AG20443 (cell line): ENCODE measurements at regions not wholly inside any gene's neighbourhood (a gene's known extent, or its start where the extent isn't known, plus 50 kb on each side); places are given as distances from the start of the nearest gene placed in this dataset.
"Not testable (repeated sequence)": the region's sequence is repeated elsewhere in the genome, so short reads cannot be mapped to it uniquely, and the experiment has no call there.

ENCODE experiments used
- DNase-seq: peaks from one replicate; pipeline ENCODE4 v3.0.0; 2012; ENCODE audit warnings: low spot score, mixed read lengths

DNA sequence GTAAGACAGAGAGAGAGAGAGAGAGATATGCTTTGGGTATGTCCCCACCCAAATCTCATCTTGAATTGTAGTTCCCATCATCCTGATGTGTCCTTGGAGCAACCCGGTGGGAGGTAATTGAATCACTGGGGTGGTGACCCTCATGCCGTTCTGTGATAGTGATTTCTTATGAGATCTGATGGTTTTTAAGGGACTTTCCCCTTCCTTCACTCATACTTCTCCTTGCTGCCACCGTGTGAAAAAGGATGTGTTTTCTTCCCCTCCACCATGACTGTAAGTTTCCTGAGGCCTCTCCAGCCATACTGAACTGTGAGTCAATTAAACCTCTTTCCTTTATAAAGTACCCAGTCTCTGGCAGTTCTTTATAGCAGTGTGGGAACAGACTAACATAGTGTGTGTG lies 60.3 kb downstream of the EOMES start:
- no peak for DNase-seq

DNA sequence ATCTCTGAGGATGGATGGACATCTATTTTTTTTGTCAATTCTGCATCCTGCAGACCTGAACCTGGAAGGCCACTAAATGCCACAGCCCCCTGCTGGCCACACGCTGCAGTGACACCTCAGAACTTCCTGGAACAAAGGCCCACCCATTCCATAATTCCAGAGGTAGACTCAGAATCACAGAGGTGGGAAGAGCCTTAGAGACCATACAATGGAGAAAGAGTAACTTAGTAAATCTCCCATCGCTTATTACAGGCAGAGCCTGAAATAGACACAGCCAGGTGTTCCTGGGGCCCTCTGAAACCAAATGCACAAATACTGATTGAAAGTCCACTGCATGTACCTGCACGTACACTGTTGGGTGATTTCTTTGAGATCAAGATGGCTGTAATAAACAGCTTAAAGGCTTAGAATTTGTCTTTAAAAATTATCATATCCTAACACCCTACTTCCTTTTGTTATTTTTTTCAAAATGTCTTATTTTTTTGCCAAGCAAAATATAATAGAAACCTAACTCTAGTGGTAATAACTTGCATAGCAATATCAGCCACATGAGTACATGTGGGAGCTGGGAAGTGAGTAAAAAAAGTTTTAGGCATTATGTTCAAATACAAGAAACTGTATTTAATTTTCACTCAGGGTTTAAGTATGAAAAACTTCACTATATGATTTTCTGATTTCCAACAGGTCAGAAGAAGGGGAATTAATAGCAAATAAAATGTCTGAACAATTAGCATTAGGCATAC lies 62.7 kb downstream of the EOMES start:
- DNase-seq = peak; percentile 66

DNA sequence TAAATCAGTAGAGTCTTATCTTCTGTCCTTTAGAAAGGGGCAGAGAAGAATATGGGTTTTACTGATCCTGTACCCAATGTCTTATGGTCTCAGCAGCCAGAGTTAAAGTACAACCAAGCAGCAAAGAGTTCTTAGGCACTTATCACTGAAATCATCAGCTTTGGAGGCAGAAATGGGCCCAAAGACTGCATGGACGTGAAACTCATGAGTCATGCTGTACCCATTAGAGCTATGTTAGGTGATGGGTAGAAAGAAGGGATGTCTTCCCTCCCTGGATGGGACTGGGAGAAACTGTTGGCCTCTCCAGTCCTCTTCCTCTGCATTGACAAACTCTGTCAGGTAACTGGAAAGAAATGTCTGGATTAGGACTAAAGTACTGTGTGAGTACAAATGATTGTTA lies 63.4 kb downstream of the EOMES start:
- DNase-seq = no peak

GRCh38 chr3:27657871-27658270 lies 64.3 kb downstream of the EOMES start:
- DNase-seq = no peak

DNA sequence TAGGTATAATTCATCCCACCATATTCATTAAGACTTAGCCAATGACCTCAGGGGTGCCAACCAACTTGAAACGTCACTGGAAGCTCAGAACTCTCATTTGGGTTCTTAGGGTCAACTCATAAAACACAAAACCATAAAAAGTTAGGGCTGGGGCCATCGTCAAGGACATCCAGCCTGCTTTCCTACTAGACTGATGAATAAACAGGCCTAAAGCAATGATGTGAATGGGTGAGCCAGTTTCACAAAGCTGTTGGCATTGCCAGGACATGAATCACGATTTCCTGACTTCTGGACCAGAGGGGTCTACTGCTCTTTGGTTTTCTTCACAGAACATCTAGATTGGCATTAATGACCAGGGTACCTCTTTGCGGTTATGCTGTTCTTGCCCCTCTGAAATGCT lies 64.7 kb downstream of the EOMES start:
- DNase-seq = peak; percentile 32

- DNase-seq = no peak
Measured at GRCh38 chr3:27656790-27657189, 65.3 kb downstream of the EOMES start.

DNA sequence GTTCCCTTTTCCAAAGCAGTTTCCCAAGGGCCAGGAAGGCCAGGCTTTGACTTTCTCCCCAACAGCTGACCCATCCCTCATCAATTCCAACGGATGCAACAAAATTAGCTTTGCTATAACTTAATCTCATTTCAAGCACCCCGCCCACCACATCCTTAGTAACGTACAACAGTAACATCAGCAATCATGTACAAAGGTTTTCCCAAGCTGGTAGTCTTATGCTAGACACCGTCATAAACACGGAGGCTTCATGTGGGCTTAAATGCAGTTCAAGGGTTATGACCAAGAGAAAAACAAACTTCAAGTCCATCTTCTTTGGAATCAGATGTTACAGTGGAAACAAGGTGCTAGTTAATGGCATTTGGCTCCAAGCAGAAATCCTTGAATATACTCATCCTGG lies 66.6 kb downstream of the EOMES start:
- DNase-seq = no peak

GRCh38 chr3:27653803-27654558 lies 68.1 kb downstream of the EOMES start:
- no peak for DNase-seq

DNA sequence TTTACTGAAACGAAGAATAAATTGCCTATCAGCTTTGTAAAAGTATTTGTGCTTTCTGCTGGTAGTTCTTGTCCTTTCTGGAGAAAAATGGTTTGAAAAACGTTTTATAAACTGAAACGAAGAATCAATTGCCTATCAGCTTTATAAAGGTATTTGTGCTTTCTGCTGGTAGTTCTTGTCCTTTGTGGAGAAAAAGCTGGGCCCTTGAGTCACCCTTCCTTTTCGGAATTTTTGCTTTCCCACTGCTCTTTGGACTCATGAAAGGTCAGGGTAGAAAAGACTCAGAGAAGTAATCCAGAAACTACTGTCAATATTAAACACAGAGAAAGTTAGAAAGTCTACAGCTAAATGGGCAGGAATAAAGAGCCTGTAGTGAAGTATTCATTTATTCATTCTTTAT lies 72.8 kb downstream of the EOMES start:
- no peak for DNase-seq

DNA sequence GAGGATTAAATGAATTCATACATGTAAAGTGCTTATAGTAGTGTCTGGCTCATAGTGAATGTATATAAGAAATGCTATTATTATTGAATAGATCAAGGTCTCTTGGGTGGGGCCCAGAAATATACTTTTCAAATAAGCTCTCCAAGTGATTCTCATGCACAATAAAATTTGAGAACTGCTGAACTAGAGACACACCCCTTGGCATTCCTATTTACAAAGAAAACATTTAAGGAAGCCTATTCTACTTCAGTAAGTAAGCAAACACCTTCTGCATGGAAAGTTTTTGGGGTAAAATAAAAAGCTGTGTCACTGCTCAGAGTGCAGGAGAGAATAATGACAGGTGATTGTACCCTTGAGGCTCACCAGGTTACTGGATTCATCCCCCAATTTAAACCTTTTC lies 75.2 kb downstream of the EOMES start:
- DNase-seq = no peak

GRCh38 chr3:27644941-27645340 lies 77.2 kb downstream of the EOMES start:
- no peak for DNase-seq

- DNase-seq = no peak
Measured at GRCh38 chr3:27643355-27643754, 78.8 kb downstream of the EOMES start.

DNA sequence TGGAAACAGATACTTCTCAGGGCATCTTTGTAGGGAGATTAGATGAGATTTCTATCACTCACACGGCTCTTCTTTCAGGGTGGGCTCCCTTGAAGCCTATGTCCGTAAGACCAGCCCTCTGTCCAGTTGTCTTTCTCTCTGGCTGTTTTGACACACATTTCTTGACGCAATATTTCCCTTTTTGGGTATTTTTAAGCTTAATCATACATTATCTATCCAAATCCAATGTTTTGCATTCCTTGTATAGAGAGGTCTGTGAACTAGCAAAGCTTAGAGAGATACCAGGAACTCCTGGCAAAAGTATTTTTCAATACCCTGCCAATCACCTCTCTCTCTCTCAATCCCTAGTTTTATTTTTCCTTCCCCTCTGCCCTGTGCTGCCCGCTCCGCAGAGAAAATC lies 79.3 kb downstream of the EOMES start:
- DNase-seq = no peak

DNA sequence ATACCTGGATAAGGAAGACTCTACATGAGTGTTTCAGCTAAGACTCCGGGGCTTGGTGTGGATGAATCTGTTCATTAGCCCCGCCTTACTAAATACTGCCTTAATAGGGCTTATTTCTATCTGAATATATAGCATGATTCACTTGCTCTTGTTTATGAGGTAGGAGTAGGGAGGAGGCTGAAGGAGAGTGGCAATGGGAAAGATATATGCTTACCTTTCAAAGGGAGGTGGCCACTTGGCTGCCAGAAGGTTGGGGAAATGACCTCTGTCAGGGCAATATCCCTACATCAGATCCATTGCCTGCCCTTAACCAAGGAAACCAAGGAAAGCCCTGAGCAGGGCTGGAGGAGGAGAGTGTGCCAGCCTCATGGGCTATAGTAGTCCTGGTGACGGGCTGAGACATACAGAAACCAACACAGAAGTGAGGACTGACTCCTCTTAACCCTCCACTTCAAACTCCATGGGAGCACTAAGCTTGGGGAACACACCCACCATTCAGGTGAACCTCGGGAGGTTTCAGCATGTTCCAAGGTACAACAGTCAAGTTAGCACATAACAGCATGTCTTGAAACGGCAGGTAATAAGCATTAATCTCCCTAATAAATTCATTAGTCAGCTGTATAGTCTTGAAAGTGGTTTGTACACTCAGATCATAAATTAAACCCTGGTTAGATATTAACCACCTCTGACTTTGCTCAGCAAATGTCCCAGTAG lies 80.1 kb downstream of the EOMES start:
- DNase-seq = no peak

DNA sequence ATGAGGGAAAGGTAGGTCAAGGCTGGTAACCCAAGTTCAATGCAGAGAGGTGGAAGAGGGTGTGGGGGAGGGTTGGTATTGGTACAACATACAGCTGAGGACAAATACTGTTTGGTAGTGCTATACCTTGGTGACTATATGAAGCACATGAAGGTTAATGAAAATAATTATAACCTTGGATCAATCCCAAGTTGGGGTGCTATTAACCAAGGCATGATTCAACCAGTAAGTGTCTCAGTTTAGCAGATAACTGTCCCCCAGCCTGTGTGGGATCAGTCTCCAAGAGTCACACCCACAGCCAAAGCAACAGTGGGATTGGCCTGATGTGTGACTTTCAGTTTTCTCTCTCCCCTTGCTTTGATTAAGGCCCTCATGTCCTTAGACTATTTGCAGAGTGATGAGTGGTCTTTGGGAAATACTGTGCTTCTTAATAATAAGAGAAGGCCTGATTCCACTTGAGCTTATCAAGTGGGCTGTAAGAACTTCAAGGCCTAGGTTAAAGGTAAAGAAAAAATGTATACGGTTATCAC lies 80.8 kb downstream of the EOMES start:
- no peak for DNase-seq

DNA sequence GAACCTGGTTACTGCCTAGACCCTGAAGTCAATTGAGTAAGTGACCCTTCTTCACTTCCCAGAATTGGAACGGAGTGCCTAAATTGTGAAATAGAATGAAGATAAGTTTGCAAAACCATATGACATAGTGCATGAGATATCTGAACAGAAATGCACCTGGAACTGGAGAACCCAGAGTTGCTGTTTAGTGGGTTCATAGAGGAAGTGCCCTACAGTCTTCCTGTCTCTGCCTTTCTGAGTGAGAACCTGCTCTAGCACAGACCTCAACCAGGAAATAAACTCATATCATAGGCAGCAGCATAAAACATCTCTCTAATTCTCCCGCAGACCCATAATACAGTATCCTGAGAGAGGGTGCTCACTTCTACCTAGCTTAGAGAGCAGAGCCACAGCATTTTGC lies 82.9 kb downstream of the EOMES start:
- no peak for DNase-seq

DNA sequence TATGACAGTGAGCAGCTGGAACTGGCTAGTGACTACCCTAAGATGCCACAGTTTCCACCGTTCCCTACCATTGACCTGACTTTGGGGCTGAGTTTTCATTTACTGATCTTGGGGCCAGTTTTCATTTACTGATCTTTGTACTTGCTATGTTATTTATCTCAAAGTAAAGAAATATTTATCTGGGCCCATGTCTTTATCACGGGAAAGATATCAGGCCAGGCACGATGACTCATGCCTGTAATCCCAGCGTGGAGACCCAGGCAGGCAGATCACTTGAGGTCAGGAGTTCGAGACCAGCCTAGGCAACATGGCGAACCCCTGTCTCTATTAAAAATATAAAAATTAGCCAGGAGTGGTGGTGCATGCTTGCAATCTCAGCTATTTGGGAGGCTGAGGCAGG lies 83.5 kb downstream of the EOMES start:
- no peak for DNase-seq

DNA sequence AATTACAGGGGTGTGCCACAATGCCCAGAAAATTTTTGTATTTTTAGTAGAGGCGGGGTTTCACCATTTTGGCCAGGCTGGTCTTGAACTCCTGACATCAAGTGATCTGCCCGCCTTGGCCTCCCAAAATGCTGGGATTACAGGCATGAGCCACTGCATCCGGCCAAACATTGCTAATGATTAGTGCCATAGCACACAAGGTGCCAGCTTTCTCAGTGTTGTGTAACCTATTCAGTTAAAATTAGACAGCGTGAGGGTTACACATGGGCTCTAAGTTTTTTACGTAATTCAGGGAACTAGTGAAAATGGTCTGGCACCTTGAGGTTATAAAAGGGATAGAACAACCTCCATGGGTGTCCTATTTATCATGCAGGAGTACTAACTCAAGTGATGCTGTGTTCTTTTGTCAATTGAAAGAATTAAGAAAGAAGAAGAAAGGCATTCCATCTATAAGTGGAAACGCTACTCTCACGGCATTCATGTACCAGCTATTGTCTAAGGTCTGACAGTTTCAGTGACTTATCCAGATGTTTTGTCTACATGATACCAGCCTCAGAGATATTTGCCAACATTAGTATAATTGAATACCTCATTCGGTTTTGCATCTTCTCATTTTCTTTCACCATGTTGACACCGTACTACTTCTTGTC lies 84.7 kb downstream of the EOMES start:
- no peak for DNase-seq

DNA sequence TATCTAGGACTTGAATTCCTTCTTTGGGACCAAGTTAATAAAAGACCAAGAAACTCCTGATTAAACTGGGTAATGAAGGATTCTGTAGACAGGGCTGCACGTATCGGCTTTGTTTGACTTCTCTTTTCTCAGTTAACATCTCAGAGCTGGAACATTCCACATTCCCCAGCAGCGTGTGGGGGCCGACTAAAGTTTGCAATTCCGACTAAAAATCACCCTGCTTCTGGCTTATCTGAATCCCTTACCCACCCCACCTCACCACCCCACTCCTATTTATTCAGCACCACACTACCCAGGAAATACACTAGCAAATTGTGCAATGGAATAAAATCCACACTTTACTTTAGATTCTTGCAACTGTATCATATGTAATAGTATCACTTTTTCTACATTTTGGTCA lies 87.1 kb downstream of the EOMES start:
- not testable (repeated sequence) for DNase-seq

- peak; percentile 56 for DNase-seq
Measured at GRCh38 chr3:27633224-27633545, 88.9 kb downstream of the EOMES start.

- DNase-seq = peak; percentile 70
Measured at GRCh38 chr3:27632431-27633223, 89.5 kb downstream of the EOMES start.

DNA sequence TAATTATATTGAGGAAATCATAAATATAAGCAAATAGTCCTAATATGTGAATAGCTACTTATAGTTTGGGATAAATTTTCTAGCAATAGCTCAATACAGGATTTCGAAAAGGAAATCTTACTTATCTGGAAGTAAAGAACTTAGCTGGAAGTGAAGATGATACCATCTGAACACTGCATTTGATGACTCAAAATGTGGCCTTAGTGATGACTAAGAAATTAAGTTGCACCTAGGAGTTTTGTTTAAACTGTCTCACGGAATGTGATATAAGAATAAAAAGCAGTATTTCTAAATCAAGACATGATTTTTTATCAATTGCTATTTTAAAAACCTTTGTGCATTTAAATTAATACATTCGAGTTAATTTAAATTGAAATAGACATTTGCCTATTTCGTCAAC lies 91.2 kb downstream of the EOMES start:
- peak; percentile 23 for DNase-seq
